Neural progenitor cell (in vitro differentiated cells): ENCODE measurements at regions not wholly inside any gene's neighbourhood (a gene's known extent, or its start where the extent isn't known, plus 50 kb on each side); places are given as distances from the start of the nearest gene placed in this dataset.

Experiments used
- CTCF ChIP-seq: fragments of 200-600 bp; sonication (generic); IDR thresholded peaks from 2 replicates; pipeline ENCODE4 v1.5.1; 2017; ENCODE audit warnings: antibody characterized with exemption, mild to moderate bottlenecking
- EZH2 ChIP-seq: fragments of 200-600 bp; sonication (generic); IDR thresholded peaks from 2 replicates; pipeline ENCODE4 v1.6.1; 2017; ENCODE audit warnings: antibody characterized with exemption, mild to moderate bottlenecking, moderate library complexity

- TF ChIP-seq CTCF (no peak), EZH2 (no peak)
Measured at GRCh38 chr9:11992866-11993265, 700.3 kb upstream of the TYRP1 start.
